K562 (cell line): ENCODE measurements at regions not wholly inside any gene's neighbourhood (a gene's known extent, or its start where the extent isn't known, plus 50 kb on each side); places are given as distances from the start of the nearest gene placed in this dataset.

Experiments used
- ATAC-seq: fragments of 200-7000 bp; cut with Tn5 transposase; 3 replicates; pipeline ENCODE4 v1.9.1; 2020; ENCODE audit warnings: moderate library complexity
- BruUV-seq: library from RNA; stranded (reverse); fragments of 400-500 nt; replicated peaks from 2 replicates; lab custom pipeline; 2021; lab: Mats Ljungman, UMichigan
- CTCF ChIA-PET: fragments of 300-600 bp; formaldehyde crosslinking; extraction: SDS; loops from one replicate; lab custom pipeline; 2021; ENCODE audit warnings: low intra/inter-chr PET ratio; lab: Yijun Ruan, JAX
- POLR2A ChIA-PET: fragments of 300-600, 350-650 bp; sonication (Branson Sonifier 250); formaldehyde crosslinking; extraction: SDS; loops from one replicate; lab custom pipeline; 2021; ENCODE audit warnings: antibody characterized with exemption, inconsistent platforms; lab: Yijun Ruan, JAX
- DNase-seq, 4 experiments: peaks; one replicate each; pipeline versions ENCODE4 v3.0.0 to v3.0.0-alpha.2; 2011 to 2018; ENCODE audit warnings: low spot score in 3 of 4, mixed read lengths in 3 of 4; ENCODE audit errors: extremely low read depth in 1 of 4
- FAIRE-seq: peaks from 2 replicates; lab custom pipeline; 2011; peaks lifted over from hg19 to GRCh38; lab: Jason Lieb, UNC
- H2AFZ ChIP-seq: 2 replicates; pipeline ENCODE4 v1.6.0; 2011; ENCODE audit warnings: low read depth, low read length, control low read depth, inconsistent platforms
- H3K27ac ChIP-seq: fragments of 200-600 bp; 3 replicates; pipeline ENCODE4 v1.8.0; 2011; ENCODE audit warnings: low read depth, mild to moderate bottlenecking, control low read depth, inconsistent platforms, low read length, moderate library complexity, mixed read lengths; ENCODE audit errors: extremely low read depth
- H3K27me3 ChIP-seq, 2 experiments: fragments of 300-600 bp in 1 of 2; 2 replicates in 1 of 2; 3 replicates in 1 of 2; pipeline versions ENCODE4 v1.6.0 to v1.8.0; 2011; ENCODE audit warnings: inconsistent platforms in 2 of 2, low read length in 2 of 2, mild to moderate bottlenecking in 1 of 2, mixed read lengths in 1 of 2, moderate library complexity in 1 of 2; ENCODE audit not compliant: control insufficient read depth in 2 of 2, insufficient read depth in 2 of 2
- H3K36me3 ChIP-seq: fragments of 300-600 bp; 3 replicates; pipeline ENCODE4 v1.8.0; 2011; ENCODE audit warnings: mild to moderate bottlenecking, low read length, inconsistent platforms; ENCODE audit not compliant: control insufficient read depth, insufficient read depth
- H3K4me1 ChIP-seq, 2 experiments: fragments of 200-600 bp in 1 of 2; replicated peaks in 1 of 2; 2 replicates in 1 of 2; 3 replicates in 1 of 2; pipeline versions ENCODE4 v1.5.1 to v1.8.0; 2011; ENCODE audit warnings: inconsistent platforms in 2 of 2, low read length in 2 of 2, mild to moderate bottlenecking in 1 of 2, mixed read lengths in 1 of 2, moderate library complexity in 1 of 2; ENCODE audit not compliant: control insufficient read depth in 2 of 2, insufficient read depth in 2 of 2
- H3K4me2 ChIP-seq: 2 replicates; pipeline ENCODE4 v1.6.1; 2011; ENCODE audit warnings: low read length, control low read depth, inconsistent platforms, mixed read lengths; ENCODE audit not compliant: insufficient read depth
- H3K4me3 ChIP-seq: fragments of 200-600 bp; sonication (generic), shearing (Covaris generic); 2 replicates; pipeline ENCODE4 v1.5.1; 2016; ENCODE audit warnings: control low read depth, inconsistent platforms
- H3K79me2 ChIP-seq: fragments of 200-600 bp; 3 replicates; pipeline ENCODE4 v1.8.0; 2011; ENCODE audit warnings: low read length, inconsistent platforms; ENCODE audit not compliant: control insufficient read depth, insufficient read depth
- H3K9ac ChIP-seq, 2 experiments: 2 replicates each; pipeline versions ENCODE4 v1.6.0 to v1.6.1; 2011; ENCODE audit warnings: low read depth in 2 of 2, low read length in 2 of 2, control low read depth in 1 of 2, inconsistent platforms in 1 of 2, mild to moderate bottlenecking in 1 of 2, mixed read lengths in 1 of 2; ENCODE audit not compliant: insufficient read depth in 1 of 2
- H3K9me1 ChIP-seq: one replicate; pipeline ENCODE4 v1.6.0; 2011; ENCODE audit warnings: inconsistent platforms, mild to moderate bottlenecking, low read length, moderate library complexity; ENCODE audit not compliant: control insufficient read depth, insufficient read depth
- H3K9me3 ChIP-seq: replicated peaks from 2 replicates; pipeline ENCODE4 v1.5.1; 2011; ENCODE audit warnings: low read depth, low read length, inconsistent platforms; ENCODE audit not compliant: control insufficient read depth, insufficient read depth
- H4K20me1 ChIP-seq: replicated peaks from 2 replicates; pipeline ENCODE4 v1.6.1; 2011; ENCODE audit warnings: low read length, inconsistent platforms, mixed read lengths; ENCODE audit not compliant: control insufficient read depth, insufficient read depth
- BACH1 ChIP-seq: fragments of 200-800 bp; sonication (Bioruptor generic); IDR thresholded peaks from 2 replicates; pipeline ENCODE4 v1.6.1; 2016; ENCODE audit warnings: missing genetic modification characterization, missing compliant biosample characterization
- CCNT2 ChIP-seq: IDR thresholded peaks from 2 replicates; pipeline ENCODE4 v1.6.1; 2011; ENCODE audit warnings: borderline replicate concordance, low read depth, mild to moderate bottlenecking, moderate library complexity, mixed read lengths, low read length; ENCODE audit not compliant: insufficient read length; ENCODE audit errors: extremely low read depth
- CREB1 ChIP-seq, 2 experiments: sonication (generic) in 1 of 2; formaldehyde crosslinking in 1 of 2; IDR thresholded peaks; 2 replicates each; pipeline versions ENCODE4 v1.6.1 to v1.8.0; 2012 to 2022; ENCODE audit warnings: inconsistent platforms in 1 of 2, mild to moderate bottlenecking in 1 of 2, missing genetic modification reagents in 1 of 2, moderate library complexity in 1 of 2
- FOSL1 ChIP-seq: fragments of 200-800 bp; sonication (Bioruptor generic); conservative IDR thresholded peaks from 2 replicates; pipeline ENCODE4 v1.6.1; 2016; ENCODE audit warnings: missing genetic modification characterization, missing compliant biosample characterization
- GABPB1 ChIP-seq: sonication (generic); formaldehyde crosslinking; IDR thresholded peaks from 2 replicates; pipeline ENCODE4 v1.8.0; 2022; ENCODE audit warnings: mild to moderate bottlenecking, missing genetic modification reagents
- ILK ChIP-seq: fragments of 450-650 bp; IDR thresholded peaks from 2 replicates; pipeline ENCODE4 v1.6.1; 2016; ENCODE audit warnings: missing genetic modification characterization, low read depth, mild to moderate bottlenecking, missing compliant biosample characterization, moderate library complexity, borderline replicate concordance
- NR3C1 ChIP-seq: sonication (generic); formaldehyde crosslinking; IDR thresholded peaks from 2 replicates; pipeline ENCODE4 v1.8.1; 2022; ENCODE audit warnings: missing genetic modification reagents
- PML ChIP-seq: IDR thresholded peaks from 2 replicates; pipeline ENCODE4 v1.6.1; 2012; ENCODE audit warnings: low read length, inconsistent platforms
- POLR2AphosphoS5 ChIP-seq: IDR thresholded peaks from 2 replicates; pipeline ENCODE4 v1.6.1; 2011; ENCODE audit warnings: mild to moderate bottlenecking, low read depth, low read length, moderate library complexity; ENCODE audit not compliant: control insufficient read depth, insufficient read depth
- RBM34 ChIP-seq: fragments of 200-400 bp; formaldehyde crosslinking; IDR thresholded peaks from 2 replicates; pipeline ENCODE4 v1.6.1; 2018; ENCODE audit warnings: low read length, borderline replicate concordance; ENCODE audit not compliant: insufficient read depth
- ZNF174 ChIP-seq: fragments of 250-450 bp; sonication (Bioruptor Pico); IDR thresholded peaks from 2 replicates; pipeline ENCODE4 v1.4.0; 2020; ENCODE audit warnings: mild to moderate bottlenecking
- ZNF445 ChIP-seq: fragments of 250-450 bp; sonication (Bioruptor Pico); IDR thresholded peaks from 2 replicates; pipeline ENCODE4 v1.4.0; 2020; ENCODE audit warnings: low read depth, mild to moderate bottlenecking, moderate library complexity
- ZNF644 ChIP-seq: fragments of 200-800 bp; sonication (Bioruptor generic); IDR thresholded peaks from 2 replicates; pipeline ENCODE4 v1.6.1; 2016; ENCODE audit warnings: low read depth, missing genetic modification characterization, missing compliant biosample characterization
- WGBS: fragments of 100-300 bp; shearing (Covaris generic); methylation state at CpG from one replicate; pipeline ENCODE4 v1.1.6; 2016; ENCODE audit warnings: low coverage, mixed read lengths; ENCODE audit not compliant: insufficient coverage; ENCODE audit errors: missing lambda C conversion rate; 5-methylcytosine and 5-hydroxymethylcytosine counted together
- in situ Hi-C: fragments of 300-500 bp; cut with MboI; formaldehyde crosslinking; loops from 4 replicates; pipeline ENCODE4 v1.15.0; 2018; ENCODE audit warnings: inconsistent platforms, mixed read lengths
- intact Hi-C: fragments of 100-400 bp; cut with micrococcal nuclease; formaldehyde crosslinking; loops from 2 replicates; pipeline ENCODE4 v1.14.2; 2022
- TF ChIP-seq, protein P1 (sequence below): fragments of 450-650 bp; IDR thresholded peaks from 2 replicates; pipeline ENCODE4 v1.6.1; 2018; ENCODE audit not compliant: partially characterized antibody
- TF ChIP-seq, protein P2 (sequence below): fragments of 250-450 bp; sonication (Bioruptor Pico); IDR thresholded peaks from 2 replicates; pipeline ENCODE4 v1.4.0; 2020; ENCODE audit warnings: mild to moderate bottlenecking, moderate library complexity, borderline replicate concordance

DNA sequence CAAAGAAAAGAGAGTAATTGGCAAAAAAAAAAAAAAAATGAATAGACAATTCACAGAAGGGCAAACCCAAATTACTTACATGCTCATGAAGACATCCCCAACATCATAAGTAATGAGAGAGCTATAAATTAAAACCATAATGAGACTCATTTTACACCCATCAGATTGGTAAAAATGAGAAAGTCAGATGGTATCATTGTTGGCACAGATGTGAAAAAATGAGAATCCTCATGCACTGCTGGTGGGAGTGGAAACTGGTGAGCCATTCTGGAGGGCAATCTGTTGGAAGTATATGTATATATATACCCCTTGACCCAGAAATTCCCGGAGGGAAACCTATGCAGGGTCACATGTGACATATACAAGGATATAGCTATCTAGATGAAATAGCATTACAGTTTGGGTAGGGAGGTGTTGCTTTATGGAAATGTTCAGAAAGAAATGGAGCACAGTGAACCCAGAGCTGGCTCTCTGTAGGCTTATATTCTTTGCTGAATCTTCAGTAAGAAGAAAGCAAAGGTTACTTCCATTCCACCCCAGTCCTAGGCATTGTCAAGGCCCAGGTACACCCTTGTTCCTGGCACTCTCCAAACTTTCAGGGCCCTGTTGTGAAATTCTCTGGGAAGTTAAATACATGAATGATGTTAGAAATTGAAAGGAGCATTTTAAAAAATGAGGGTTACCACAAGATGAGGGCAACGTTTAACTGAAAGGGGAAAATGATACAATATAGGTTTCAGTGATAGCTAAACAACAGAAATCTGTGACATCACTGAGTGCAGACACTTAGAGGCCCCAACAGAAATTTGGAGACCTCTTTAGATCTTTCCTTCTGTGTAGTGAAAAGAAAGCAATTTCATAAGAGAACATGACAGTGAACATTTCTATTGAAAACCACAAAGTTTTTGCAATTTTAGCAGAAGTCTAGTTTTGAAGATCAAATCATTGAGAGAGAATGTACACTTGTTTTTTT is 132.7 kb upstream of the TPRG1 start:
- in situ Hi-C loops = no loop called here
- ChIA-PET CTCF (no interaction called here), POLR2A (no interaction called here)
- Histone ChIP-seq H3K36me3 (no peaks in the 10 kb centered on the region), H4K20me1 (no peaks in the 10 kb centered on the region), H3K79me2 (no peaks in the 10 kb centered on the region), H3K9ac (no peak overlapping the region), H3K27me3 (no peaks in the 10 kb centered on the region), H3K9me1 (no peaks in the 10 kb centered on the region), H3K27ac (no peak overlapping the region), H3K4me2 (no peak overlapping the region), H2AFZ (no peak overlapping the region), H3K4me3 (no peak overlapping the region), H3K9me3 (no peaks in the 10 kb centered on the region; the same call in 1 of the 2 replicates), H3K4me1 (no peaks in the 10 kb centered on the region)
- FAIRE-seq (no peak), ATAC-seq (no peak), DNase-seq (no peak)
- BruUV-seq = no TSS peak
- intact Hi-C loops = no loop called here
- 5% methylated on average over 2 of the region's 2 CpGs for WGBS
- TF ChIP-seq FOSL1 (tag) = no peak
- TF ChIP-seq RBM34 = no peak
- no peak for TF ChIP-seq POLR2AphosphoS5
- TF ChIP-seq NR3C1 (CRISPR knock-in tag) = no peak
- TF ChIP-seq CCNT2 = no peak
- TF ChIP-seq ZNF644 = no peak
- no peak for TF ChIP-seq BACH1 (tag)
- TF ChIP-seq GABPB1 (CRISPR knock-in tag) = no peak
- TF ChIP-seq, protein P1, sequence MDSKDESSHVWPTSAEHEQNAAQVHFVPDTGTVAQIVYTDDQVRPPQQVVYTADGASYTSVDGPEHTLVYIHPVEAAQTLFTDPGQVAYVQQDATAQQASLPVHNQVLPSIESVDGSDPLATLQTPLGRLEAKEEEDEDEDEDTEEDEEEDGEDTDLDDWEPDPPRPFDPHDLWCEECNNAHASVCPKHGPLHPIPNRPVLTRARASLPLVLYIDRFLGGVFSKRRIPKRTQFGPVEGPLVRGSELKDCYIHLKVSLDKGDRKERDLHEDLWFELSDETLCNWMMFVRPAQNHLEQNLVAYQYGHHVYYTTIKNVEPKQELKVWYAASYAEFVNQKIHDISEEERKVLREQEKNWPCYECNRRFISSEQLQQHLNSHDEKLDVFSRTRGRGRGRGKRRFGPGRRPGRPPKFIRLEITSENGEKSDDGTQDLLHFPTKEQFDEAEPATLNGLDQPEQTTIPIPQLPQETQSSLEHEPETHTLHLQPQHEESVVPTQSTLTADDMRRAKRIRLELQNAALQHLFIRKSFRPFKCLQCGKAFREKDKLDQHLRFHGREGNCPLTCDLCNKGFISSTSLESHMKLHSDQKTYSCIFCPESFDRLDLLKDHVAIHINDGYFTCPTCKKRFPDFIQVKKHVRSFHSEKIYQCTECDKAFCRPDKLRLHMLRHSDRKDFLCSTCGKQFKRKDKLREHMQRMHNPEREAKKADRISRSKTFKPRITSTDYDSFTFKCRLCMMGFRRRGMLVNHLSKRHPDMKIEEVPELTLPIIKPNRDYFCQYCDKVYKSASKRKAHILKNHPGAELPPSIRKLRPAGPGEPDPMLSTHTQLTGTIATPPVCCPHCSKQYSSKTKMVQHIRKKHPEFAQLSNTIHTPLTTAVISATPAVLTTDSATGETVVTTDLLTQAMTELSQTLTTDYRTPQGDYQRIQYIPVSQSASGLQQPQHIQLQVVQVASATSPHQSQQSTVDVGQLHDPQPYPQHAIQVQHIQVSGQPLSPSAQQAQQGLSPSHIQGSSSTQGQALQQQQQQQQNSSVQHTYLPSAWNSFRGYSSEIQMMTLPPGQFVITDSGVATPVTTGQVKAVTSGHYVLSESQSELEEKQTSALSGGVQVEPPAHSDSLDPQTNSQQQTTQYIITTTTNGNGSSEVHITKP = no peak
- TF ChIP-seq ZNF445 (CRISPR knock-in tag) = no peak
- TF ChIP-seq, protein P2, sequence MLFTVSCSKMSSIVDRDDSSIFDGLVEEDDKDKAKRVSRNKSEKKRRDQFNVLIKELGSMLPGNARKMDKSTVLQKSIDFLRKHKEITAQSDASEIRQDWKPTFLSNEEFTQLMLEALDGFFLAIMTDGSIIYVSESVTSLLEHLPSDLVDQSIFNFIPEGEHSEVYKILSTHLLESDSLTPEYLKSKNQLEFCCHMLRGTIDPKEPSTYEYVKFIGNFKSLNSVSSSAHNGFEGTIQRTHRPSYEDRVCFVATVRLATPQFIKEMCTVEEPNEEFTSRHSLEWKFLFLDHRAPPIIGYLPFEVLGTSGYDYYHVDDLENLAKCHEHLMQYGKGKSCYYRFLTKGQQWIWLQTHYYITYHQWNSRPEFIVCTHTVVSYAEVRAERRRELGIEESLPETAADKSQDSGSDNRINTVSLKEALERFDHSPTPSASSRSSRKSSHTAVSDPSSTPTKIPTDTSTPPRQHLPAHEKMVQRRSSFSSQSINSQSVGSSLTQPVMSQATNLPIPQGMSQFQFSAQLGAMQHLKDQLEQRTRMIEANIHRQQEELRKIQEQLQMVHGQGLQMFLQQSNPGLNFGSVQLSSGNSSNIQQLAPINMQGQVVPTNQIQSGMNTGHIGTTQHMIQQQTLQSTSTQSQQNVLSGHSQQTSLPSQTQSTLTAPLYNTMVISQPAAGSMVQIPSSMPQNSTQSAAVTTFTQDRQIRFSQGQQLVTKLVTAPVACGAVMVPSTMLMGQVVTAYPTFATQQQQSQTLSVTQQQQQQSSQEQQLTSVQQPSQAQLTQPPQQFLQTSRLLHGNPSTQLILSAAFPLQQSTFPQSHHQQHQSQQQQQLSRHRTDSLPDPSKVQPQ (CRISPR knock-in tag) = no peak
- no peak for TF ChIP-seq ILK (tag)
- TF ChIP-seq ZNF174 = no peak
- no peak for TF ChIP-seq CREB1 (IDR thresholded peaks at IDR 0.05)
- no peak for TF ChIP-seq CREB1 (CRISPR knock-in tag; IDR thresholded peaks at IDR 0.05)
- no peak for TF ChIP-seq PML
